GM23338 (cell line): ENCODE measurements at regions not wholly inside any gene's neighbourhood (a gene's known extent, or its start where the extent isn't known, plus 50 kb on each side); places are given as distances from the start of the nearest gene placed in this dataset.

Experiments used
- ATAC-seq: fragments of 200-7000 bp; cut with Tn5 transposase; 3 replicates; pipeline ENCODE4 v1.9.1; 2020
- DNase-seq: peaks from one replicate; pipeline ENCODE4 v3.0.0-alpha.2; 2015; ENCODE audit warnings: low spot score
- H2AFZ ChIP-seq: fragments of 200-600 bp; sonication (generic); 2 replicates; pipeline ENCODE4 v1.8.0; 2016; ENCODE audit warnings: antibody characterized with exemption, mild to moderate bottlenecking, moderate library complexity
- H3F3A ChIP-seq: fragments of 200-600 bp; sonication (generic); replicated peaks from 2 replicates; pipeline ENCODE4 v1.8.0; 2017; ENCODE audit warnings: antibody characterized with exemption, mixed run types, low read depth
- H3K27ac ChIP-seq: fragments of 200-600 bp; sonication (generic); 2 replicates; pipeline ENCODE4 v1.6.1; 2016; ENCODE audit warnings: low read depth
- H3K27me3 ChIP-seq: fragments of 200-600 bp; sonication (generic); 2 replicates; pipeline ENCODE4 v1.8.0; 2016; ENCODE audit warnings: mild to moderate bottlenecking, mixed run types, moderate library complexity; ENCODE audit not compliant: insufficient read depth
- H3K36me3 ChIP-seq: fragments of 200-600 bp; sonication (generic); 2 replicates; pipeline ENCODE4 v1.8.0; 2016; ENCODE audit warnings: mild to moderate bottlenecking; ENCODE audit not compliant: insufficient read depth
- H3K4me1 ChIP-seq: fragments of 200-600 bp; sonication (generic); 2 replicates; pipeline ENCODE4 v1.8.0; 2016; ENCODE audit warnings: mild to moderate bottlenecking, moderate library complexity; ENCODE audit not compliant: insufficient read depth
- H3K4me2 ChIP-seq: fragments of 200-600 bp; sonication (generic); 2 replicates; pipeline ENCODE4 v1.7.1; 2017; ENCODE audit warnings: mixed run types
- H3K4me3 ChIP-seq: fragments of 200-600 bp; sonication (generic); 2 replicates; pipeline ENCODE4 v1.6.1; 2016; ENCODE audit warnings: mixed run types
- H3K79me2 ChIP-seq: fragments of 200-600 bp; sonication (generic); replicated peaks from 2 replicates; pipeline ENCODE4 v1.8.0; 2017; ENCODE audit warnings: mild to moderate bottlenecking; ENCODE audit not compliant: insufficient read depth
- H3K9me2 ChIP-seq: fragments of 200-600 bp; sonication (generic); 2 replicates; pipeline ENCODE4 v1.8.0; 2017; ENCODE audit not compliant: insufficient read depth
- H4K20me1 ChIP-seq: fragments of 200-600 bp; sonication (generic); replicated peaks from 2 replicates; pipeline ENCODE4 v1.8.0; 2017; ENCODE audit warnings: mild to moderate bottlenecking; ENCODE audit not compliant: insufficient read depth
- H3K27ac Mint-ChIP-seq: 2 replicates; pipeline ENCODE4 v1.8.0; 2020; ENCODE audit warnings: inconsistent platforms, mild to moderate bottlenecking, moderate library complexity, mixed read lengths
- H3K27me3 Mint-ChIP-seq: 3 replicates; pipeline ENCODE4 v1.8.0; 2022; ENCODE audit warnings: low read depth, mild to moderate bottlenecking, moderate library complexity, mixed read lengths, inconsistent platforms; ENCODE audit not compliant: insufficient read depth, poor library complexity
- H3K36me3 Mint-ChIP-seq: 3 replicates; pipeline ENCODE4 v1.8.0; 2021; ENCODE audit warnings: low read depth, mild to moderate bottlenecking, inconsistent platforms, moderate library complexity, mixed read lengths
- H3K4me1 Mint-ChIP-seq: 3 replicates; pipeline ENCODE4 v1.8.0; 2020; ENCODE audit warnings: mild to moderate bottlenecking, inconsistent platforms, mixed read lengths
- H3K4me3 Mint-ChIP-seq: 3 replicates; pipeline ENCODE4 v1.8.0; 2021; ENCODE audit warnings: moderate library complexity, mild to moderate bottlenecking, inconsistent platforms, mixed read lengths
- H3K9me3 Mint-ChIP-seq: 3 replicates; pipeline ENCODE4 v1.8.0; 2020; ENCODE audit warnings: moderate library complexity, mild to moderate bottlenecking, inconsistent platforms, mixed read lengths
- CREB1 ChIP-seq: fragments of 250-450 bp; sonication (Bioruptor Pico); IDR thresholded peaks from 2 replicates; pipeline ENCODE4 v1.5.0; 2020; ENCODE audit warnings: low read depth, mild to moderate bottlenecking, moderate library complexity
- EZH2 ChIP-seq: fragments of 200-600 bp; sonication (generic); IDR thresholded peaks from one replicate; pipeline ENCODE4 v1.8.0; 2017; ENCODE audit warnings: antibody characterized with exemption, mild to moderate bottlenecking, low read depth; ENCODE audit not compliant: unreplicated experiment
- EZH2phosphoT487 ChIP-seq: fragments of 200-600 bp; sonication (generic); IDR thresholded peaks from one replicate; pipeline ENCODE4 v1.8.1; 2018; ENCODE audit warnings: antibody characterized with exemption; ENCODE audit not compliant: unreplicated experiment
- JUNB ChIP-seq: IDR thresholded peaks from one replicate; pipeline ENCODE4 v1.6.1; 2016; ENCODE audit warnings: antibody characterized with exemption; ENCODE audit not compliant: unreplicated experiment
- NANOG ChIP-seq: IDR thresholded peaks from 2 replicates; pipeline ENCODE4 v1.6.1; 2016; ENCODE audit warnings: antibody characterized with exemption, borderline replicate concordance
- POLR2AphosphoS5 ChIP-seq: IDR thresholded peaks from 2 replicates; pipeline ENCODE4 v1.6.1; 2016; ENCODE audit warnings: antibody characterized with exemption, low read depth
- STAT1 ChIP-seq: IDR thresholded peaks from one replicate; pipeline ENCODE4 v1.6.1; 2016; ENCODE audit warnings: antibody characterized with exemption; ENCODE audit not compliant: unreplicated experiment
- ZNF114 ChIP-seq: fragments of 250-450 bp; sonication (Bioruptor Pico); IDR thresholded peaks from 2 replicates; pipeline ENCODE4 v1.5.0; 2020; ENCODE audit warnings: mild to moderate bottlenecking, moderate library complexity
- ZNF331 ChIP-seq: fragments of 250-450 bp; sonication (Bioruptor Pico); IDR thresholded peaks from 2 replicates; pipeline ENCODE4 v1.5.0; 2020; ENCODE audit warnings: low read depth, mild to moderate bottlenecking, moderate library complexity
- TF ChIP-seq, protein P1 (sequence below), 2 experiments: fragments of 200-600 bp in 1 of 2; sonication (generic) in 1 of 2; conservative IDR thresholded peaks; 2 replicates each; pipeline versions ENCODE4 v1.5.1 to v1.6.1; 2016 to 2017; ENCODE audit warnings: antibody characterized with exemption in 2 of 2, low read depth in 2 of 2, mild to moderate bottlenecking in 2 of 2, moderate library complexity in 1 of 2
- TF ChIP-seq, protein P2 (sequence below): fragments of 250-450 bp; sonication (Bioruptor Pico); IDR thresholded peaks from 2 replicates; pipeline ENCODE4 v1.5.0; 2020; ENCODE audit warnings: mild to moderate bottlenecking, moderate library complexity

DNA sequence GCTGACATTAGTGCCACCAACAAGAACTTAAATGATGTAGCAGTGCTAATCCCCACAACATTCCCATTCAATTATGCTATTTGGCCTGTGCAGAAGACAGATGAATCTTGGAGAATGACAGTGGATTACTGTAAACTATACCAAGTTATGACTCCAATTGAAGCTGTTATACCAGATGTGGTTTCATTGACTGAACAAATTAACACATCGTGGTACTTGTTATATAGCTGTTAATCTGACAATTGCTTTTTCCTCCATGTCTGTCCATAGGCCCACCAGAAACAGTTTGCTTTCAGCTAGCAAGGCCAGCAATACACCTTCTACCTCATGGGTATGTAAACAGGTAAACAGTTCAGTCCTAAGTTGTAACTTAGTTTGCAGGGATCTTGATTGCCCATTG is 101.1 kb downstream of the S1PR1 start:
- ATAC-seq (no peak), DNase-seq (no peak)
- TF ChIP-seq NANOG (no peak), EZH2phosphoT487 (no peak), JUNB (no peak)
- Histone ChIP-seq H4K20me1 (no peaks in the 10 kb centered on the region), H3K4me2 (no peak overlapping the region), H2AFZ (no peak overlapping the region), H3K36me3 (no peaks in the 10 kb centered on the region), H3K9me2 (peaks cover 3% of the 10 kb centered on the region; the same call in 1 of the 2 replicates), H3K79me2 (no peaks in the 10 kb centered on the region), H3K27ac (no peak overlapping the region), H3F3A (no peaks in the 10 kb centered on the region), H3K4me3 (no peak overlapping the region), H3K27me3 (no peaks in the 10 kb centered on the region), H3K4me1 (no peaks in the 10 kb centered on the region)
- H3K27me3 Mint-ChIP-seq = no peaks in the 10 kb centered on the region
- H3K27ac Mint-ChIP-seq = no peak overlapping the region
- H3K4me1 Mint-ChIP-seq = no peaks in the 10 kb centered on the region
- no peaks in the 10 kb centered on the region for H3K36me3 Mint-ChIP-seq
- no peak overlapping the region for H3K4me3 Mint-ChIP-seq
- H3K9me3 Mint-ChIP-seq = peaks cover 10% of the 10 kb centered on the region; the same call in 2 of the 3 replicates

DNA sequence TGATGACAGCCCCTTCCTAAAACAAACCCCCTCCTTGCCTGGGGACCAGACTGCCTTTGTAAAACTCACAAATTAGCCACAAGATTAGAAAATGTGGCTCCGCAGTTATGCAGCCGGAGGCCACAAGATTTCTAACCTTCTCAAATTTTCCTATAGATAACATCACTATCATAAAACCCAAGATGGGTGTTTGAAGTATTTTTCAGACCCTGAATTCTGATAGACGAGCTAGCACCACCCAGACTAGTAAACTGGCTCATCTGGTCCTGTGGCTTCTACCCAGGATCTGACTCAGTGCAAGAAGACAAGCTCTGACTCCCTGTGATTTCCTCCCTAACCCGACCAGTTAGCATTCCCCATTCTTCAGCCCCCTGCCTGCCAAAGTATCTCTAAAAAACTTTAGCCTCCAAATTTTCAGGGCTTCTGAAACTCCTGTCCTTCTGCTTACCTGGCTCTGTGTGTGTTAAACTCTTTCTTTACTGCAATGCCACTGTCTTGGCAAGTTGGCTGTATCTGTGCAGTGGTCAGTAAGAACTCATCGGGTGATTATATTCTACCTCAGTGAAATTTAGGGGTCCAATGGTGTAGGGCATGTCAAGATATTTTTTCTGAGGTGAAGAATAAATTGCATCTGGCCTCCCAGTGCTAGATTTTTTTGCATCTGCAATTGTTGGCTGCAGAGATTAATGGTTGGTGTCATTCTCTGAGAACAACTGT is 102.1 kb downstream of the S1PR1 start:
- Histone ChIP-seq H3K4me1 (no peaks in the 10 kb centered on the region), H3K79me2 (no peaks in the 10 kb centered on the region), H3K4me2 (no peak overlapping the region), H3K36me3 (no peaks in the 10 kb centered on the region), H3K9me2 (peaks cover 3% of the 10 kb centered on the region; the same call in 1 of the 2 replicates), H4K20me1 (no peaks in the 10 kb centered on the region), H3K4me3 (no peak overlapping the region), H3K27ac (no peak overlapping the region), H3F3A (no peaks in the 10 kb centered on the region), H2AFZ (no peak overlapping the region), H3K27me3 (no peaks in the 10 kb centered on the region)
- Mint-ChIP-seq H3K27ac (no peak overlapping the region), H3K27me3 (no peaks in the 10 kb centered on the region), H3K9me3 (peaks cover 7% of the 10 kb centered on the region; the same call in 2 of the 3 replicates), H3K4me1 (no peaks in the 10 kb centered on the region), H3K4me3 (no peak overlapping the region), H3K36me3 (no peaks in the 10 kb centered on the region)
- ATAC-seq (no peak), DNase-seq (no peak)
- TF ChIP-seq JUNB (no peak), ZNF114 (CRISPR knock-in tag) (no peak), ZNF331 (CRISPR knock-in tag) (no peak), EZH2 (no peak), CREB1 (CRISPR knock-in tag) (no peak), NANOG (no peak), POLR2AphosphoS5 (no peak), STAT1 (no peak)
- TF ChIP-seq, protein P1, sequence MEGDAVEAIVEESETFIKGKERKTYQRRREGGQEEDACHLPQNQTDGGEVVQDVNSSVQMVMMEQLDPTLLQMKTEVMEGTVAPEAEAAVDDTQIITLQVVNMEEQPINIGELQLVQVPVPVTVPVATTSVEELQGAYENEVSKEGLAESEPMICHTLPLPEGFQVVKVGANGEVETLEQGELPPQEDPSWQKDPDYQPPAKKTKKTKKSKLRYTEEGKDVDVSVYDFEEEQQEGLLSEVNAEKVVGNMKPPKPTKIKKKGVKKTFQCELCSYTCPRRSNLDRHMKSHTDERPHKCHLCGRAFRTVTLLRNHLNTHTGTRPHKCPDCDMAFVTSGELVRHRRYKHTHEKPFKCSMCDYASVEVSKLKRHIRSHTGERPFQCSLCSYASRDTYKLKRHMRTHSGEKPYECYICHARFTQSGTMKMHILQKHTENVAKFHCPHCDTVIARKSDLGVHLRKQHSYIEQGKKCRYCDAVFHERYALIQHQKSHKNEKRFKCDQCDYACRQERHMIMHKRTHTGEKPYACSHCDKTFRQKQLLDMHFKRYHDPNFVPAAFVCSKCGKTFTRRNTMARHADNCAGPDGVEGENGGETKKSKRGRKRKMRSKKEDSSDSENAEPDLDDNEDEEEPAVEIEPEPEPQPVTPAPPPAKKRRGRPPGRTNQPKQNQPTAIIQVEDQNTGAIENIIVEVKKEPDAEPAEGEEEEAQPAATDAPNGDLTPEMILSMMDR (conservative IDR thresholded peaks at IDR 0.05; ENCODE audit: low read depth in 2 of 2) = no peak
- TF ChIP-seq, protein P2, sequence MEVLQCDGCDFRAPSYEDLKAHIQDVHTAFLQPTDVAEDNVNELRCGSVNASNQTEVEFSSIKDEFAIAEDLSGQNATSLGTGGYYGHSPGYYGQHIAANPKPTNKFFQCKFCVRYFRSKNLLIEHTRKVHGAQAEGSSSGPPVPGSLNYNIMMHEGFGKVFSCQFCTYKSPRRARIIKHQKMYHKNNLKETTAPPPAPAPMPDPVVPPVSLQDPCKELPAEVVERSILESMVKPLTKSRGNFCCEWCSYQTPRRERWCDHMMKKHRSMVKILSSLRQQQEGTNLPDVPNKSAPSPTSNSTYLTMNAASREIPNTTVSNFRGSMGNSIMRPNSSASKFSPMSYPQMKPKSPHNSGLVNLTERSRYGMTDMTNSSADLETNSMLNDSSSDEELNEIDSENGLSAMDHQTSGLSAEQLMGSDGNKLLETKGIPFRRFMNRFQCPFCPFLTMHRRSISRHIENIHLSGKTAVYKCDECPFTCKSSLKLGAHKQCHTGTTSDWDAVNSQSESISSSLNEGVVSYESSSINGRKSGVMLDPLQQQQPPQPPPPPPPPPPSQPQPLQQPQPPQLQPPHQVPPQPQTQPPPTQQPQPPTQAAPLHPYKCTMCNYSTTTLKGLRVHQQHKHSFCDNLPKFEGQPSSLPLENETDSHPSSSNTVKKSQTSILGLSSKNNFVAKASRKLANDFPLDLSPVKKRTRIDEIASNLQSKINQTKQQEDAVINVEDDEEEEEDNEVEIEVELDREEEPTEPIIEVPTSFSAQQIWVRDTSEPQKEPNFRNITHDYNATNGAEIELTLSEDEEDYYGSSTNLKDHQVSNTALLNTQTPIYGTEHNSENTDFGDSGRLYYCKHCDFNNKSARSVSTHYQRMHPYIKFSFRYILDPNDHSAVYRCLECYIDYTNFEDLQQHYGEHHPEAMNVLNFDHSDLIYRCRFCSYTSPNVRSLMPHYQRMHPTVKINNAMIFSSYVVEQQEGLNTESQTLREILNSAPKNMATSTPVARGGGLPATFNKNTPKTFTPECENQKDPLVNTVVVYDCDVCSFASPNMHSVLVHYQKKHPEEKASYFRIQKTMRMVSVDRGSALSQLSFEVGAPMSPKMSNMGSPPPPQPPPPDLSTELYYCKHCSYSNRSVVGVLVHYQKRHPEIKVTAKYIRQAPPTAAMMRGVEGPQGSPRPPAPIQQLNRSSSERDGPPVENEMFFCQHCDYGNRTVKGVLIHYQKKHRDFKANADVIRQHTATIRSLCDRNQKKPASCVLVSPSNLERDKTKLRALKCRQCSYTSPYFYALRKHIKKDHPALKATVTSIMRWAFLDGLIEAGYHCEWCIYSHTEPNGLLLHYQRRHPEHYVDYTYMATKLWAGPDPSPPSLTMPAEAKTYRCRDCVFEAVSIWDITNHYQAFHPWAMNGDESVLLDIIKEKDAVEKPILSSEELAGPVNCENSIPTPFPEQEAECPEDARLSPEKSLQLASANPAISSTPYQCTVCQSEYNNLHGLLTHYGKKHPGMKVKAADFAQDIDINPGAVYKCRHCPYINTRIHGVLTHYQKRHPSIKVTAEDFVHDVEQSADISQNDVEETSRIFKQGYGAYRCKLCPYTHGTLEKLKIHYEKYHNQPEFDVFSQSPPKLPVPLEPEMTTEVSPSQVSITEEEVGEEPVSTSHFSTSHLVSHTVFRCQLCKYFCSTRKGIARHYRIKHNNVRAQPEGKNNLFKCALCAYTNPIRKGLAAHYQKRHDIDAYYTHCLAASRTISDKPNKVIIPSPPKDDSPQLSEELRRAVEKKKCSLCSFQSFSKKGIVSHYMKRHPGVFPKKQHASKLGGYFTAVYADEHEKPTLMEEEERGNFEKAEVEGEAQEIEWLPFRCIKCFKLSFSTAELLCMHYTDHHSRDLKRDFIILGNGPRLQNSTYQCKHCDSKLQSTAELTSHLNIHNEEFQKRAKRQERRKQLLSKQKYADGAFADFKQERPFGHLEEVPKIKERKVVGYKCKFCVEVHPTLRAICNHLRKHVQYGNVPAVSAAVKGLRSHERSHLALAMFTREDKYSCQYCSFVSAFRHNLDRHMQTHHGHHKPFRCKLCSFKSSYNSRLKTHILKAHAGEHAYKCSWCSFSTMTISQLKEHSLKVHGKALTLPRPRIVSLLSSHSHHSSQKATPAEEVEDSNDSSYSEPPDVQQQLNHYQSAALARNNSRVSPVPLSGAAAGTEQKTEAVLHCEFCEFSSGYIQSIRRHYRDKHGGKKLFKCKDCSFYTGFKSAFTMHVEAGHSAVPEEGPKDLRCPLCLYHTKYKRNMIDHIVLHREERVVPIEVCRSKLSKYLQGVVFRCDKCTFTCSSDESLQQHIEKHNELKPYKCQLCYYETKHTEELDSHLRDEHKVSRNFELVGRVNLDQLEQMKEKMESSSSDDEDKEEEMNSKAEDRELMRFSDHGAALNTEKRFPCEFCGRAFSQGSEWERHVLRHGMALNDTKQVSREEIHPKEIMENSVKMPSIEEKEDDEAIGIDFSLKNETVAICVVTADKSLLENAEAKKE = no peak
